PC-9 (cell line): ENCODE measurements at regions not wholly inside any gene's neighbourhood (a gene's known extent, or its start where the extent isn't known, plus 50 kb on each side); places are given as distances from the start of the nearest gene placed in this dataset.

Experiments used
- BruUV-seq: library from RNA; stranded (reverse); fragments of 400-500 nt; replicated peaks from 2 replicates; lab custom pipeline; 2021; lab: Mats Ljungman, UMichigan
- CTCF ChIA-PET: fragments of 300-600 bp; sonication (Branson Sonifier 250); formaldehyde crosslinking; loops from one replicate; lab custom pipeline; 2022; ENCODE audit warnings: antibody characterized with exemption; lab: Charles Lee
- POLR2A ChIA-PET: fragments of 300-600 bp; sonication (Branson Sonifier 250); formaldehyde crosslinking; loops from one replicate; lab custom pipeline; 2022; ENCODE audit warnings: antibody characterized with exemption; ENCODE audit not compliant: unreplicated experiment; lab: Charles Lee
- DNase-seq, 2 experiments: peaks; one replicate each; pipeline versions ENCODE4 v3.0.0 to v3.0.0-alpha.2; 2015 to 2022; ENCODE audit warnings: mixed read lengths in 1 of 2
- H2AFZ ChIP-seq: fragments of 200-600 bp; sonication (generic); 2 replicates; pipeline ENCODE4 v1.8.1; 2017; ENCODE audit warnings: antibody characterized with exemption
- H3F3A ChIP-seq: fragments of 200-600 bp; sonication (generic); 2 replicates; pipeline ENCODE4 v1.8.1; 2017; ENCODE audit warnings: antibody characterized with exemption, mild to moderate bottlenecking, low read depth; ENCODE audit not compliant: insufficient read depth
- H3K27ac ChIP-seq: fragments of 200-600 bp; sonication (generic); 2 replicates; pipeline ENCODE4 v1.6.1; 2016; ENCODE audit warnings: mixed run types
- H3K27me3 ChIP-seq: fragments of 200-600 bp; sonication (generic); 2 replicates; pipeline ENCODE4 v1.6.1; 2016; ENCODE audit warnings: low read depth, mixed run types; ENCODE audit not compliant: insufficient read depth
- H3K36me3 ChIP-seq: fragments of 200-600 bp; sonication (generic); 2 replicates; pipeline ENCODE4 v1.6.1; 2016; ENCODE audit warnings: low read depth, mixed run types
- H3K4me1 ChIP-seq: fragments of 200-600 bp; sonication (generic); replicated peaks from 2 replicates; pipeline ENCODE4 v1.6.1; 2016; ENCODE audit warnings: mixed run types; ENCODE audit not compliant: insufficient read depth
- H3K4me2 ChIP-seq: fragments of 200-600 bp; sonication (generic); 2 replicates; pipeline ENCODE4 v1.6.1; 2017; ENCODE audit warnings: mixed run types
- H3K4me3 ChIP-seq: fragments of 200-600 bp; sonication (generic); 2 replicates; pipeline ENCODE4 v1.6.1; 2016; ENCODE audit warnings: mixed run types
- H3K79me2 ChIP-seq: fragments of 200-600 bp; sonication (generic); 2 replicates; pipeline ENCODE4 v1.6.1; 2017; ENCODE audit warnings: low read depth, mixed run types
- H3K9me2 ChIP-seq: fragments of 200-600 bp; sonication (generic); 2 replicates; pipeline ENCODE4 v1.8.1; 2017; ENCODE audit warnings: mild to moderate bottlenecking; ENCODE audit not compliant: insufficient read depth
- H3K9me3 ChIP-seq: fragments of 200-600 bp; sonication (generic); 2 replicates; pipeline ENCODE4 v1.8.1; 2016; ENCODE audit warnings: low read depth; ENCODE audit not compliant: insufficient read depth
- H4K20me1 ChIP-seq: fragments of 200-600 bp; sonication (generic); 2 replicates; pipeline ENCODE4 v1.8.1; 2017; ENCODE audit not compliant: insufficient read depth
- CTCF ChIP-seq: fragments of 200-600 bp; sonication (generic); conservative IDR thresholded peaks from 2 replicates; pipeline ENCODE4 v1.6.1; 2017; ENCODE audit warnings: mixed run types, antibody characterized with exemption, mild to moderate bottlenecking, moderate library complexity
- EZH2 ChIP-seq: fragments of 200-600 bp; sonication (generic); IDR thresholded peaks from 2 replicates; pipeline ENCODE4 v1.8.0; 2017; ENCODE audit warnings: antibody characterized with exemption, low read depth
- intact Hi-C: fragments of 100-400 bp; cut with micrococcal nuclease; formaldehyde crosslinking; loops from one replicate; pipeline ENCODE4 v1.10.0; 2022; ENCODE audit not compliant: unreplicated experiment

DNA sequence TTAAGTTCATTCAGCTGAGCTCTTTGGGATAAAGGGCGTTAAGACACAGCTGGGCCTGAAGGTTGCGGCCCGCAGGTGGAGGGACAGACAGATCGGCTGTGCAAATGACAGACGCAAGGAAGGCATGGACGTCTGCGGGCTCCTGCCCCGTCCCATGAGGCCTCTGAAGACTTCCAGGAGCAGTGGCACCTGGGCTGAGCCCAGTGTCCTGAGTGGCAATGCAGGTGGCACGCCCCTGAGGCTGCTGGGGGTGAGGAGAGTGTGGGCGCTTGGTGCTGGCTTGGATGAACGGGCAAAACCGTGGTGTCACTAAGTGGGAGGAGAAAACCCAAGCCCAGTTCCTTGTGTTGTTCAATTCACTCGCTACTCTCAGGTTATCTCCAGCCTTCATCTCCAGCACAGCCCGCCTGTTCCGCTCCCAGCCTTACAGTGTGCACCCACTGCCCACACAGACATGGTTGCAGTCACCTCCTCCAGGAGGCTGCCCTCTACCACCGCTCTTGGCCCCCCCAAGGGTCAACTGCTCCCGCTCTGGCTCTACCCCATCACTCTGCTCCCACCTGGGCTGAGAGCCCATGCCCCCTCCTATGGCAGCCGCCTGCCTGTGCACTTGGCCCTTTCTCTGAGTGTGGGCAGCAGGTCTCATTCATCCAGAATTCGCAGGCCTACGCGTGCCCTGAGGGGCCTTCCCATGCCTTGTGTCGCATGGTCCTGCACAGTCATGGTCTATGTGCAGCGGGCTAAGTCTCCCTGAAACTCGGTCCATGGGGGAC, 50.3 kb downstream of the PTGR3 start:
- no peak for DNase-seq
- Histone ChIP-seq H4K20me1 (no peaks in the 10 kb centered on the region), H3K4me2 (no peak overlapping the region), H3K27ac (no peak overlapping the region), H3F3A (no peaks in the 10 kb centered on the region), H3K4me1 (no peaks in the 10 kb centered on the region), H3K4me3 (no peak overlapping the region), H3K27me3 (peaks cover 92% of the 10 kb centered on the region), H3K79me2 (no peaks in the 10 kb centered on the region), H3K9me2 (no peaks in the 10 kb centered on the region), H3K36me3 (no peaks in the 10 kb centered on the region), H2AFZ (no peak overlapping the region), H3K9me3 (0 out of 2 replicates have a peak, but pooled peaks cover 4% of the 10 kb centered on the region)
- ChIA-PET CTCF (no interaction called here), POLR2A (no interaction called here)
- TF ChIP-seq CTCF (no peak), EZH2 (no peak)
- BruUV-seq, result no TSS peak
- intact Hi-C loops, result no loop called here

DNA sequence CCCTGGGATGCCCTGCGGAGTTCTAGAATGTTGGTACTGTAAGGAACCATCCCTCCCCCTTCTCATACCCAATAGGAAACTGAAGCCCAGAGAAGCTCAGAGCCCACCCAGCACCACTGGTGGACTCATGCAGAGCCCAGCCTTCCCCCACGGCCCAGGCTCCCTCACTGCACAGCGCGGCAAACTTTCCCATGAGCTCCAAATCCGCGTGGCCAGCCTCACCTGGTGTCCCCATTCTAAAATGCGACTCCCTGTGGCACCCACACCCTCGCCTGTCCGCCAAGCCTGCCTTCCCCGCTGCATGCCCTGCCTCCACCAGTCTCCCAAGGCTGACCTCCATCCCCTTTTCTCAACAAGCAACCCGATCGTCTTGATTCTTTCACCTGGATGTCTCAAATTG, 51.1 kb downstream of the PTGR3 start:
- Histone ChIP-seq H3K4me3 (no peak overlapping the region), H3K79me2 (no peaks in the 10 kb centered on the region), H3K9me3 (0 out of 2 replicates have a peak, but pooled peaks cover 4% of the 10 kb centered on the region), H3K36me3 (no peaks in the 10 kb centered on the region), H3K27me3 (peaks cover 92% of the 10 kb centered on the region), H2AFZ (no peak overlapping the region), H3K4me1 (no peaks in the 10 kb centered on the region), H3K9me2 (no peaks in the 10 kb centered on the region), H3K27ac (no peak overlapping the region), H3F3A (no peaks in the 10 kb centered on the region), H4K20me1 (no peaks in the 10 kb centered on the region), H3K4me2 (no peak overlapping the region)
- TF ChIP-seq CTCF (no peak), EZH2 (no peak)
- DNase-seq, result no peak
- BruUV-seq, result no TSS peak
- intact Hi-C loops, result no loop called here
- ChIA-PET POLR2A (no interaction called here), CTCF (no interaction called here)

GRCh38 chr18:75157381-75157780, 51.6 kb downstream of the PTGR3 start:
- Histone ChIP-seq H3K4me2 (no peak overlapping the region), H3F3A (no peaks in the 10 kb centered on the region), H3K4me3 (no peak overlapping the region), H3K27me3 (peaks cover 94% of the 10 kb centered on the region), H3K4me1 (no peaks in the 10 kb centered on the region), H3K9me2 (no peaks in the 10 kb centered on the region), H3K79me2 (no peaks in the 10 kb centered on the region), H3K36me3 (no peaks in the 10 kb centered on the region), H3K9me3 (0 out of 2 replicates have a peak, but pooled peaks cover 4% of the 10 kb centered on the region), H4K20me1 (no peaks in the 10 kb centered on the region), H3K27ac (no peak overlapping the region), H2AFZ (no peak overlapping the region)
- ChIA-PET POLR2A (no interaction called here), CTCF (no interaction called here)
- TF ChIP-seq CTCF, result no peak
- no peak for TF ChIP-seq EZH2
- no TSS peak for BruUV-seq
- intact Hi-C loops, result no loop called here
- no peak for DNase-seq
